Right lobe of liver (tissue), 4 donors: ENCODE measurements at regions not wholly inside any gene's neighbourhood (a gene's known extent, or its start where the extent isn't known, plus 50 kb on each side); places are given as distances from the start of the nearest gene placed in this dataset.

ENCODE experiments used
- CTCF ChIP-seq, 4 donors: fragments of 200-600 bp in 3 of 4; fragments of 450-650 bp in 1 of 4; IDR thresholded peaks; one replicate each; pipeline versions ENCODE4 v1.5.1 to v1.8.0; 2016 to 2022; ENCODE audit warnings: antibody characterized with exemption in 4 of 4, mild to moderate bottlenecking in 2 of 4
- POLR2A ChIP-seq: fragments of 450-650 bp; IDR thresholded peaks from one replicate; pipeline ENCODE4 v1.6.1; 2017; ENCODE audit warnings: antibody characterized with exemption, mild to moderate bottlenecking
- donor health status: DM: no; HTN: no; CAD: no.
- donor health status: DM: no; HTN: no; CAD: no.
- donor health status: DM: no; HTN: yes; CAD: no.

GRCh38 chr5:96327722-96328121, 105.3 kb downstream of the PCSK1 start:
- TF ChIP-seq CTCF (IDR thresholded peaks at IDR 0.05) (no peak), POLR2A (no peak)
